ENCODE measurements at regions not wholly inside any gene's neighbourhood (a gene's known extent, or its start where the extent isn't known, plus 50 kb on each side); places are given as distances from the start of the nearest gene placed in this dataset.

- TF ChIP-seq CTCF (IDR thresholded peaks at IDR 0.05; ENCODE audit: poor library complexity, severe bottlenecking) (no peak), EZH2 (IDR thresholded peaks at IDR 0.05; ENCODE audit: borderline replicate concordance, insufficient read depth, low read length, poor library complexity, severe bottlenecking) (no peak), SMC3 (conservative IDR thresholded peaks at IDR 0.05; ENCODE audit: poor library complexity) (no peak), MXI1 (conservative IDR thresholded peaks at IDR 0.05; ENCODE audit: poor library complexity, severe bottlenecking) (no peak), POLR2AphosphoS5 (IDR thresholded peaks at IDR 0.05) (no peak), EP300 (conservative IDR thresholded peaks at IDR 0.05; ENCODE audit: poor library complexity, severe bottlenecking) (no peak), TAF1 (IDR thresholded peaks at IDR 0.05; ENCODE audit: low read depth) (no peak), RAD21 (conservative IDR thresholded peaks at IDR 0.05) (no peak), REST (IDR thresholded peaks at IDR 0.05; ENCODE audit: borderline replicate concordance) (no peak)
Observed at GRCh38 chr2:234735829-234736228, 216.0 kb upstream of the SH3BP4 start.
